B cell (primary cell): ENCODE measurements at regions not wholly inside any gene's neighbourhood (a gene's known extent, or its start where the extent isn't known, plus 50 kb on each side); places are given as distances from the start of the nearest gene placed in this dataset.

Source experiments
- EZH2 ChIP-seq: IDR thresholded peaks from 2 replicates; pipeline ENCODE4 v1.6.1; 2012; ENCODE audit warnings: borderline replicate concordance, low read depth, mild to moderate bottlenecking, moderate library complexity, low read length; ENCODE audit not compliant: insufficient read depth, poor library complexity, severe bottlenecking
- TF ChIP-seq, protein P1 (sequence below): fragments of 200-600 bp; IDR thresholded peaks from one replicate; pipeline ENCODE4 v1.8.0; 2022; ENCODE audit warnings: antibody characterized with exemption, mild to moderate bottlenecking

DNA sequence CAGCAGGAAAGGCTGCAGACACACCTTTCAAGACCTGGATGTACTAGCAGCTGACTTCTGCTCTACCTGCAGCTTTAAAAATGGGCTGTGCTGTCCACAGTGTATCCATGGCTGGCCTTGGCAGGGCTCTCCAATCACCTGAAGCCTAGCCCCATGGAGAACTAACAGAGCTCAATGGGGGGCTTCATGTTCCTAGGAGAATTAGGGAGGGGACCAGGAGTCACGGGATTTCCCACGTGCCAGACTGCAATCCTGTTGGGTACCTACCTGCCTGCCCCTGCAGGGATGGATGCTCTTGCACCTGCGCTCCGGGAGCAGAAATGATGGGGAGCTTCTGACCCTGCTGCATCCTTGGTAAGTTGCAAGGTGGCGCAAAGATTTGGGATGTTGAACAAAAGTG, 462.1 kb downstream of the ICE1 start:
- TF ChIP-seq, protein P1, sequence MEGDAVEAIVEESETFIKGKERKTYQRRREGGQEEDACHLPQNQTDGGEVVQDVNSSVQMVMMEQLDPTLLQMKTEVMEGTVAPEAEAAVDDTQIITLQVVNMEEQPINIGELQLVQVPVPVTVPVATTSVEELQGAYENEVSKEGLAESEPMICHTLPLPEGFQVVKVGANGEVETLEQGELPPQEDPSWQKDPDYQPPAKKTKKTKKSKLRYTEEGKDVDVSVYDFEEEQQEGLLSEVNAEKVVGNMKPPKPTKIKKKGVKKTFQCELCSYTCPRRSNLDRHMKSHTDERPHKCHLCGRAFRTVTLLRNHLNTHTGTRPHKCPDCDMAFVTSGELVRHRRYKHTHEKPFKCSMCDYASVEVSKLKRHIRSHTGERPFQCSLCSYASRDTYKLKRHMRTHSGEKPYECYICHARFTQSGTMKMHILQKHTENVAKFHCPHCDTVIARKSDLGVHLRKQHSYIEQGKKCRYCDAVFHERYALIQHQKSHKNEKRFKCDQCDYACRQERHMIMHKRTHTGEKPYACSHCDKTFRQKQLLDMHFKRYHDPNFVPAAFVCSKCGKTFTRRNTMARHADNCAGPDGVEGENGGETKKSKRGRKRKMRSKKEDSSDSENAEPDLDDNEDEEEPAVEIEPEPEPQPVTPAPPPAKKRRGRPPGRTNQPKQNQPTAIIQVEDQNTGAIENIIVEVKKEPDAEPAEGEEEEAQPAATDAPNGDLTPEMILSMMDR = no peak
- no peak for TF ChIP-seq EZH2
